ENCODE measurements at regions not wholly inside any gene's neighbourhood (a gene's known extent, or its start where the extent isn't known, plus 50 kb on each side); places are given as distances from the start of the nearest gene placed in this dataset.
A peak's percentile ranks its signal among the peaks of the same experiment; 100 is the strongest.

DNA sequence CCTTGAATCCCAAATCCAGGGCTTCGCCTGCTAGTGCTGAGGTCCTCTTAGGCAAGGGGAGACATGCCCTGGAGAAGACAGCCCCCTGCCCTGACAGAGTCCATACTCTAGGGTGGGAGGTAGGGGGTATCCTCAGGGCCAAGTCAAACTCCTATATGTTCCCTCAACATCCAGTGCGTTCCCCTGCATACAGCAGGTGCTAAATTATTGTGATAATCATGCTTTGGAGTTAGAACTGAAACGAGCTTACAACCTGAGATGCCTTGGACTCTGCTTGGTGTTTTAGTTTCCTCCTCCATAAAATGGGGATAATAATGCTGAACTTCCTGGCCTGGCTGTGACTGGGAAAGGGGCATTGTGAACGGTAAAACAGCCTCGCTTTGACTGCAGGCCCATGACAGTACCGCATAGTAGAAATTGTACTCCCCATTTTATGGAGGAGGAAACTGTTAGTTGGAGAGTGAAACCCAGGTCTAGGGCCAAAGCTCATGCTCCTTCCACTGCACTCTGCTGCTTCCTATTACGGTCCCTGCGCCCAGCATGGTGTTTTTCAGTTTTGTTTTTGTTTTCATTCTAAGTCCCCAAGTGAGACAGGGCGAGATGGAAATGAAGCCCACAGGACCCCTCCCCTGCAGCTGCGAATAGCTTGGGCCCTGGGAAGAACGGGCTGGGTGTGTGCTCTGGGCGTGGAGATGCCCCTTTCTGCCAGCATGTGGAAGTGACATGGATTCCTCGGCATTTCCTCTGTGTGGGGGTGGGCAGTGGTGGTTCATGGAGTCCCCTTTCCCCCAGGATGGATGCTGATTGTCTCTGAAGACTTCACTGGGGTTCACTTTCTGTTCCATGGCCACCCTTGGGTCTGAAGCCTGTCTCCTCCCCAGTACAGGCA, 162.5 kb downstream of the VEGFA start:
- peak in 1 of 2 donors; percentile 25 for DNase-seq (ENCODE audit: low spot score in 2 of 2)
- 94% methylated on average over 12 of the region's 13 CpGs for WGBS
- Histone ChIP-seq H3K27me3 (no peaks in the 10 kb centered on the region), H3K4me3 (no peak overlapping the region), H3K27ac (no peak overlapping the region), H3K36me3 (no peaks in the 10 kb centered on the region), H3K4me1 (no peaks in the 10 kb centered on the region), H3K9me3 (no peaks in the 10 kb centered on the region)
- no peak for TF ChIP-seq POLR2AphosphoS5 (IDR thresholded peaks at IDR 0.05)
- TF ChIP-seq, protein P1, sequence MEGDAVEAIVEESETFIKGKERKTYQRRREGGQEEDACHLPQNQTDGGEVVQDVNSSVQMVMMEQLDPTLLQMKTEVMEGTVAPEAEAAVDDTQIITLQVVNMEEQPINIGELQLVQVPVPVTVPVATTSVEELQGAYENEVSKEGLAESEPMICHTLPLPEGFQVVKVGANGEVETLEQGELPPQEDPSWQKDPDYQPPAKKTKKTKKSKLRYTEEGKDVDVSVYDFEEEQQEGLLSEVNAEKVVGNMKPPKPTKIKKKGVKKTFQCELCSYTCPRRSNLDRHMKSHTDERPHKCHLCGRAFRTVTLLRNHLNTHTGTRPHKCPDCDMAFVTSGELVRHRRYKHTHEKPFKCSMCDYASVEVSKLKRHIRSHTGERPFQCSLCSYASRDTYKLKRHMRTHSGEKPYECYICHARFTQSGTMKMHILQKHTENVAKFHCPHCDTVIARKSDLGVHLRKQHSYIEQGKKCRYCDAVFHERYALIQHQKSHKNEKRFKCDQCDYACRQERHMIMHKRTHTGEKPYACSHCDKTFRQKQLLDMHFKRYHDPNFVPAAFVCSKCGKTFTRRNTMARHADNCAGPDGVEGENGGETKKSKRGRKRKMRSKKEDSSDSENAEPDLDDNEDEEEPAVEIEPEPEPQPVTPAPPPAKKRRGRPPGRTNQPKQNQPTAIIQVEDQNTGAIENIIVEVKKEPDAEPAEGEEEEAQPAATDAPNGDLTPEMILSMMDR (IDR thresholded peaks at IDR 0.05) = no peak
- TF ChIP-seq POLR2A (IDR thresholded peaks at IDR 0.05) = no peak
- no peak for TF ChIP-seq EP300 (IDR thresholded peaks at IDR 0.05)

DNA sequence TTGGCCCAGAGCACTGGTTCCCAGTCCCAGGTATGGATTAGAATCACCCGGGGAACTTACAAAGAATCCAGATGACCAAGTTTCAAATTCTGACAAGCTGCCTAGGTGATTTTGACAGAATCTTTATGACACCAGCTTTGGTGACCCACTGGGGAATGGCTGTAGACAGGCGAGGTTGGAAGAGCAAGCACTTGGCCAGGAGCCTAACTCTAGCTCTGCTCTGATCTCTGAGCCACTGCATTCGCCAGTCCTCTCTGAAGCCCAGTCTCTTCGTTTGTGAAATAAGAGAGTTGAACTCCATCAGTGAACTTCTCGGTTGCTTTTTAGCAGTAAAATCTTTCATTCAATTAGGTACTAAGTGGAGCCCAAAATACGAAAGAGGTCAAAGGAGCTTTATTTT, 161.2 kb downstream of the VEGFA start:
- Histone ChIP-seq H3K27ac (no peak overlapping the region), H3K27me3 (no peaks in the 10 kb centered on the region), H3K4me3 (no peak overlapping the region), H3K9me3 (no peaks in the 10 kb centered on the region), H3K36me3 (no peaks in the 10 kb centered on the region), H3K4me1 (peaks cover 11% of the 10 kb centered on the region)
- no peak for TF ChIP-seq POLR2AphosphoS5 (IDR thresholded peaks at IDR 0.05)
- no peak for TF ChIP-seq EP300 (IDR thresholded peaks at IDR 0.05)
- 85% methylated on average over 6 of the region's 6 CpGs for WGBS
- DNase-seq (ENCODE audit: low spot score in 2 of 2) = no peak

DNA sequence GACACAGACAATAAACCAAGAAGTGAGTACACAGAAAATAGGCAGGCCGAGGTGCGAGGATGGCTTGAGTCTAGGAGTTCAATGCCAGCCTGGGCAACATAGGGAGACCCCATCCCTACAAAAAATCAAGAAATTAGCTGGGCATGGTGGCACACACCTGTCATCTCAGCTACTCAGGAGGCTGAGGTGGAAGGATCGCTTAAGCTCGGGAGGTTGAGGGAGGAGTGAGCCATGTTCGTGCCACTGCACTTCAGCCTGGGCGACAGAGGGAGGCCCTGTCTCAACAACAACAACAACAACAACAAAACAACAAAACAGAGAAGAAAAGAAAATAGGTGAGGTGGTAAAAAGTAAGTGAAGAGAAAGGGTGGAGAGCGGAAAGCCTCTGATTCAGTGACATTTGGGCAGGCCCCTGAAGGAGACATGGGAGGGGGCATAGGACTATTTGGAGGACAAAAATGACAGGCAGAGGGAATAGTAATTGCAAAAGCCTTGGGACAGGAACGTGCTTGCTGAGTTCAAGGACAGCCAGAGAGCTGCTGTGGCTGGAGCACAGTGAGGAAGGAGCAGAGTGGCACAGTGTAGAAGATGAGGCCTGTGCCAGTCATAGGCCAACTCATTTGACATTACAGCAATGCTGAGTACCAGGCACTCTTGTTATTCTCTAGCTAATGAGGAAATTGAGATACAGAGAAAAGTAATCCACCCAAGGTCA, 160.6 kb downstream of the VEGFA start:
- H3K9me3 ChIP-seq = no peaks in the 10 kb centered on the region
- H3K4me1 ChIP-seq = peaks cover 11% of the 10 kb centered on the region
- no peak overlapping the region for H3K4me3 ChIP-seq
- WGBS = 97% methylated on average over 8 of the region's 8 CpGs
- no peak for DNase-seq (ENCODE audit: low spot score in 2 of 2)
- no peaks in the 10 kb centered on the region for H3K27me3 ChIP-seq
- H3K36me3 ChIP-seq = no peaks in the 10 kb centered on the region
- no peak overlapping the region for H3K27ac ChIP-seq
- TF ChIP-seq POLR2AphosphoS5 (IDR thresholded peaks at IDR 0.05) (no peak), POLR2A (IDR thresholded peaks at IDR 0.05) (no peak), EP300 (IDR thresholded peaks at IDR 0.05) (no peak)
- TF ChIP-seq, protein P1 (IDR thresholded peaks at IDR 0.05) = no peak

DNA sequence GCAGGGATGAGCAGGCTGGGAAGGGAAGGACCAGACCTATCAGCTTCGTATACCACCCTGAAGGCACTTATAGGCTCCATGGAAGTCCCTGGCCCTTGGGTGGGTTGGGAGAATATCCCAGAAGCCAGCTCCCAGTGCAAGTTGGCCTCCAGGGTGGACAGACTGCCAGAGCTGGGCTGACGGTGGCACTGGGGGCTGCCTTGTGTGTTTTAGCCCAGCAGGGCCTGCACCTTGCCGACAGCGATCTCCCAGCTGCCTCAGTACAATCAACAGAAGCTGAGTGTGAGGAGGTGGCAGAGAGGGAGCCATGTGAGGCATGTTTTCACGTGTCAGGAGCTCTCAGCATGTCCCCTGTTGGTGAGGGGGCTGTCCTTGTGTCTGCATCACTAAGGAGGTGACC, 159.5 kb downstream of the VEGFA start:
- Histone ChIP-seq H3K9me3 (no peaks in the 10 kb centered on the region), H3K36me3 (no peaks in the 10 kb centered on the region), H3K4me1 (peaks cover 11% of the 10 kb centered on the region), H3K27me3 (no peaks in the 10 kb centered on the region), H3K27ac (no peak overlapping the region), H3K4me3 (no peak overlapping the region)
- no peak for DNase-seq (ENCODE audit: low spot score in 2 of 2)
- TF ChIP-seq, protein P1 (IDR thresholded peaks at IDR 0.05) = no peak
- TF ChIP-seq EP300 (IDR thresholded peaks at IDR 0.05) (no peak), POLR2AphosphoS5 (IDR thresholded peaks at IDR 0.05) (no peak), POLR2A (IDR thresholded peaks at IDR 0.05) (no peak)
- WGBS = 100% methylated on average over 1 of the region's 5 CpGs

DNA sequence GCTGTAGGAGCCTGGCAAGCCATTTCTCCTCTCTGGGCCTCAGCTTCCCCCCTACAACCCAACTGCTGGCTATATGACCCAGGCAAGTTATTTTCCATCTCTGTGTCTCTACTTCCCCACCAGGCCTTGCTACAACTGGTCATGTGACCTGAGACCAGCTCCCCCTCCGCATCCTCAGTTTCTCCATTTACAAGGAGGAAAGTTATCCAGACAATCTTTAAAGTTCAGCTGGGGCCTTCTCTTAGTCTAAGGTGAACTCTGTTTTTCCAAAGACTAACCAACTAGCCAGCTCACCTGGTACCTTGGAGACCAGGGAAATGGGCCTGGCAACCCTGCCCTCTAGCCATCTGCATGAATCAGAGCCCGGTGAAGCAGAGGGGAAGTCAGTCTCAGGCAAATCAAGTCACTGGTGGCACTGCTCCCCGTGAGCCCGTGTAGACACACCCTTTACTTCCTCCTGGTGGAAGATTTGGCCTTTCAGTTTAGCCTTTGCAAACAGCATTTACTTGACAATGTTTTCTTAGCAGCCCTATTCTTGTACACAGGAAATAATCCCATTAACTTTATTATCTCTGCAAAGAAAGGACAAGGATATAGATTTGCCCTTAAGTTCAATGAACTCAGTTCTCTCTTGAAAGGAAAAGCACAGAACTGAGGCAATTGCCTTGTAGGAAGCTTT, 157.7 kb downstream of the VEGFA start:
- TF ChIP-seq EP300 (IDR thresholded peaks at IDR 0.05) (no peak), POLR2AphosphoS5 (IDR thresholded peaks at IDR 0.05) (no peak), POLR2A (IDR thresholded peaks at IDR 0.05) (no peak)
- TF ChIP-seq, protein P1 (IDR thresholded peaks at IDR 0.05) = no peak
- H3K36me3 ChIP-seq = no peaks in the 10 kb centered on the region
- H3K4me3 ChIP-seq = no peak overlapping the region
- WGBS = 44% methylated on average over 4 of the region's 4 CpGs
- H3K27ac ChIP-seq = no peak overlapping the region
- peak in 1 of 2 donors; percentile 43 for DNase-seq (ENCODE audit: low spot score in 2 of 2)
- H3K9me3 ChIP-seq = no peaks in the 10 kb centered on the region
- peaks cover 17% of the 10 kb centered on the region for H3K4me1 ChIP-seq
- no peaks in the 10 kb centered on the region for H3K27me3 ChIP-seq
